ENCODE measurements at regions not wholly inside any gene's neighbourhood (a gene's known extent, or its start where the extent isn't known, plus 50 kb on each side); places are given as distances from the start of the nearest gene placed in this dataset.

- TF ChIP-seq EZH2phosphoT487 (IDR thresholded peaks at IDR 0.05) (no peak), CTCF (IDR thresholded peaks at IDR 0.05) (no peak)
These were observed 51.1 kb upstream of the KCNK2 start for GRCh38 chr1:215031392-215031791.
